ENCODE measurements at regions not wholly inside any gene's neighbourhood (a gene's known extent, or its start where the extent isn't known, plus 50 kb on each side); places are given as distances from the start of the nearest gene placed in this dataset.

DNA sequence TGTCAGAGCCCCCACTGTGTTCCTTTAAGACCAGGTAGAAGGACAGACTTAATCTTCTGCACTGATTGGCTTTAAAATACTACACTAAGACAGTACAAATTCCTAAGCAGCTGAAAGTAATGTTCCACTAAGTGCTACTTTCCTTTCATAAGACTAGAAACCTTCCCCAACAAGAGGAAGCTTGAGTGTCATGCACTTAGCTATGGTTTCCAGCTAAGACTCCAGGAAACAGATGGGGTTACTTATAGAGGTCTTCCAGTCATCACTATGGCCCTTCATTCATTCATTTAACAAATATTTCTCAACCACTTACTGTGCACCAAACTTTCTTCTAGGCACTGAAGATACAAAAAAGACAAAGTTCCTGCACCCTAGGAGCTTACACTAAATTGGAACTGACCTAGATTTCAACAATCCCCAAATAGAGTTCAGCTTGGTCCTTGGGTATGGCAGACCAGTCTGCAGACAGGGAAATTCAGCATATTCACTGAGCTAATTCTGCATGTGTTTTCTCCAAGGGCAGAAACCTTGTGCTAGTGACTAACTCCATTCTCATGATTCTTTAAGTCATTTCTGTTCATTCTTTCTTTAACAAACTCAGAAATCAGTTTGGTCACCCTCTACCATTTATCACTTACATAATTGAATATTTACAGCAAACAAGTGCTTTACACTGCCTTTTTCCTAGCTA, 178.4 kb upstream of the MTNR1B start:
- intact Hi-C loops (cut with DNase I), result no loop called here
- ATAC-seq, result no peak
- no peak overlapping the region for H3K4me3 ChIP-seq
- DNase-seq, result no peak
- no peak for TF ChIP-seq CTCF (IDR thresholded peaks at IDR 0.05)
- H3K36me3 ChIP-seq, result no peaks in the 10 kb centered on the region
- H3K27ac ChIP-seq, result no peak overlapping the region
- H3K9me3 ChIP-seq, result no peaks in the 10 kb centered on the region
- peaks cover 0 to 2% (median 0%) of the 10 kb centered on the region in 7 donors for H3K27me3 ChIP-seq
- H3K4me1 ChIP-seq, result no peaks in the 10 kb centered on the region

DNA sequence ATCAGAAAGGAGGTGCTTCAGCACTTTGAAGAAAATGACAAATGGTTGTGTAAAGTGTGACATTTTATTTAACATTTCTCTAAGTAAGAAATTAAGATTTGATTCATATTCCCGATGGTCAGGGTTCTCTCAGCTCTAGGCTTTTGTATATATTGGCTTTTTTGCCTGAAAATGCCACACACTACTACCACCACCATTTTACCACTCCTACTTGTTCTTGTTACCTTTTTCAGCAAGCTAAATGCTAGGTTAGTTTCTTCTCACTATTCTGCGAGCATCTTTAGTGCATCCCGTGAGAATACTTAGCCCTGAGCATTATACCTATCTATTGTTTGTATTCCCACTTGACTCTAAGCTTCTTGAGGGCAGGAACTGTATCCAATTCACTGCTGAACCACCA, 177.6 kb upstream of the MTNR1B start:
- intact Hi-C loops (cut with DNase I), result no loop called here
- H3K27ac ChIP-seq, result no peak overlapping the region
- no peaks in the 10 kb centered on the region for H3K9me3 ChIP-seq
- no peak for ATAC-seq
- no peak overlapping the region for H3K4me3 ChIP-seq
- no peaks in the 10 kb centered on the region for H3K4me1 ChIP-seq
- DNase-seq, result no peak
- H3K36me3 ChIP-seq, result no peaks in the 10 kb centered on the region
- 86 to 88% methylated on average over 3 of the region's 3 CpGs for WGBS, 2 donors
- no peak for TF ChIP-seq CTCF (IDR thresholded peaks at IDR 0.05)
- peaks cover 0 to 2% (median 0%) of the 10 kb centered on the region in 7 donors for H3K27me3 ChIP-seq

DNA sequence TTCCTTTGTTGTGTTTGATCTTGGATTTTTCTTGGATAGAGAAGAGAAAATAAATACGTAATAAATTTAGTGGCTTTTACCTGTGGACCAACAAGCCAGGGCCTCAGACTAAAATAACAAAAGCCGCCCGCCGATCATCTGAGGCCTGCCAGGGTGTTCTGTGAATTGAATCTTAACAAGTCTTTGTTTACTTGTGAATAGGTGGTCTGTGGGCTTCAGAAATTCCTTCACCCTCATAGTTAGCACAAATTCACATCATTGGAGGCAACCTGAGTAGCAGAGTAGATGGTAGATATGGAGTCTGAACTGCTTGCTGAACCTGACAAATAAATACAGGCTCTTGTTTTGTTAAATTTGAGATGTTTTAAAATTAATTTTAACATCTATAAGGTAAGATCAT, 176.3 kb upstream of the MTNR1B start:
- intact Hi-C loops (cut with DNase I), result no loop called here

DNA sequence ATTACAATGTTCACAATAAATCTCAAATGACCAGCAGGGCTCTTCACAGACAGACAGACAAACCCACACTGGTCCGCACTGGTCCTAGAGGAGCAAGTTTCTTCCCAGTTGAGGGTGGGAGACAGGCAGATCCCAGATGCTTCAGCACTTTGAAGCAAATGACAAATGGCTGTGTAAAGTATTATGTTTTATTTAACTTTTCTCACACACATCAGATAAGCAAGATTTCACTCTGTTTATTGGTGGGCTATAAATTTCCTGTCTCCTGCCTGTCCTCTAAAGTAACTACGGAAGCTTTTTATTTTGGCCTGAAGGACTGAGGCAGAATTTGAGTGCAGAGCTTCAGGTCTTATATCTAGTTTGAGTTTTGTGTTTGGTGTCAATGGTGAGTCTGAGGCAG, 174.7 kb upstream of the MTNR1B start:
- no peak overlapping the region for H3K4me3 ChIP-seq
- H3K27ac ChIP-seq, result no peak overlapping the region
- DNase-seq (no peak), ATAC-seq (no peak)
- no peaks in the 10 kb centered on the region for H3K9me3 ChIP-seq
- no peaks in the 10 kb centered on the region for H3K36me3 ChIP-seq
- H3K27me3 ChIP-seq, result peaks cover 0 to 2% (median 0%) of the 10 kb centered on the region in 7 donors
- 86 to 90% methylated on average over 2 of the region's 2 CpGs for WGBS, 2 donors
- no peak for TF ChIP-seq CTCF (IDR thresholded peaks at IDR 0.05)
- intact Hi-C loops (cut with DNase I), result no loop called here
- H3K4me1 ChIP-seq, result no peaks in the 10 kb centered on the region

More for the DNA sequence above, 176.3 kb upstream of the MTNR1B start:
- TF ChIP-seq CTCF (IDR thresholded peaks at IDR 0.05), result no peak
- WGBS, 2 donors, result 85 to 88% methylated on average over 4 of the region's 4 CpGs
- DNase-seq (no peak), ATAC-seq (no peak)
- no peaks in the 10 kb centered on the region for H3K9me3 ChIP-seq
- H3K4me1 ChIP-seq, result no peaks in the 10 kb centered on the region
- peaks cover 0 to 2% (median 0%) of the 10 kb centered on the region in 7 donors for H3K27me3 ChIP-seq
- H3K4me3 ChIP-seq, result no peak overlapping the region
- no peaks in the 10 kb centered on the region for H3K36me3 ChIP-seq
- H3K27ac ChIP-seq, result no peak overlapping the region
